Calu3 (cell line): ENCODE measurements at regions not wholly inside any gene's neighbourhood (a gene's known extent, or its start where the extent isn't known, plus 50 kb on each side); places are given as distances from the start of the nearest gene placed in this dataset.

Experiments used
- BruUV-seq: library from RNA; stranded (reverse); fragments of 400-500 nt; replicated peaks from 2 replicates; lab custom pipeline; 2021; lab: Mats Ljungman, UMichigan
- CTCF ChIA-PET: fragments of 300-600 bp; sonication (Branson Sonifier 250); formaldehyde crosslinking; loops from one replicate; lab custom pipeline; 2022; ENCODE audit warnings: antibody characterized with exemption; lab: Charles Lee
- DNase-seq: peaks from one replicate; pipeline ENCODE4 v3.0.0; 2022
- H3K27ac Mint-ChIP-seq: one replicate; pipeline ENCODE4 v1.8.0; 2022; ENCODE audit warnings: mixed read lengths; ENCODE audit not compliant: unreplicated experiment
- H3K27me3 Mint-ChIP-seq: one replicate; pipeline ENCODE4 v1.8.0; 2022; ENCODE audit warnings: mixed read lengths; ENCODE audit not compliant: unreplicated experiment
- H3K36me3 Mint-ChIP-seq: one replicate; pipeline ENCODE4 v1.8.0; 2022; ENCODE audit warnings: mild to moderate bottlenecking, moderate library complexity, mixed read lengths; ENCODE audit not compliant: insufficient read depth, unreplicated experiment
- H3K4me1 Mint-ChIP-seq: one replicate; pipeline ENCODE4 v1.8.0; 2022; ENCODE audit warnings: mild to moderate bottlenecking, low read depth, mixed read lengths; ENCODE audit not compliant: unreplicated experiment
- H3K4me3 Mint-ChIP-seq: one replicate; pipeline ENCODE4 v1.8.0; 2022; ENCODE audit warnings: mild to moderate bottlenecking, low read depth, moderate library complexity, mixed read lengths; ENCODE audit not compliant: unreplicated experiment
- H3K9me3 Mint-ChIP-seq: one replicate; pipeline ENCODE4 v1.8.0; 2022; ENCODE audit warnings: low read depth, mixed read lengths; ENCODE audit not compliant: unreplicated experiment
- CTCF ChIP-seq: fragments of 200-600 bp; IDR thresholded peaks from one replicate; pipeline ENCODE4 v1.8.0; 2022; ENCODE audit warnings: antibody characterized with exemption; ENCODE audit not compliant: unreplicated experiment
- intact Hi-C: fragments of 100-400 bp; cut with micrococcal nuclease; formaldehyde crosslinking; loops from one replicate; pipeline ENCODE4 v1.10.0; 2022; ENCODE audit not compliant: unreplicated experiment

- intact Hi-C loops: loop anchor here (10.0 kb wide), 2 partner anchors 112 to 302 kb away; no protein-coding TSS in a partner anchor
- Mint-ChIP-seq H3K4me3 (no peak overlapping the region), H3K27me3 (no peaks in the 10 kb centered on the region), H3K4me1 (peaks cover 43% of the 10 kb centered on the region), H3K36me3 (peaks cover 20% of the 10 kb centered on the region), H3K9me3 (peaks cover 4% of the 10 kb centered on the region), H3K27ac (no peak overlapping the region)
- no TSS peak for BruUV-seq
- CTCF ChIA-PET: interaction anchor here (0.9 kb wide), 1 partner anchor 9 kb away, joined by 3 read pairs; no protein-coding TSS in a partner anchor
- DNase-seq: no peak
- no peak for TF ChIP-seq CTCF
Measured at GRCh38 chr1:229137271-229137670, 133.6 kb upstream of the RAB4A start.

GRCh38 chr1:229138058-229138457 lies 132.9 kb upstream of the RAB4A start:
- DNase-seq: no peak
- Mint-ChIP-seq H3K4me3 (no peak overlapping the region), H3K4me1 (peaks cover 42% of the 10 kb centered on the region), H3K27ac (no peak overlapping the region), H3K27me3 (no peaks in the 10 kb centered on the region), H3K9me3 (peaks cover 4% of the 10 kb centered on the region), H3K36me3 (peaks cover 14% of the 10 kb centered on the region)
- CTCF ChIA-PET: no interaction called here
- BruUV-seq: no TSS peak
- TF ChIP-seq CTCF: no peak
- intact Hi-C loops: loop anchor here (10.0 kb wide), 2 partner anchors 113 to 303 kb away; no protein-coding TSS in a partner anchor

GRCh38 chr1:229139331-229140118 lies 131.4 kb upstream of the RAB4A start:
- CTCF ChIA-PET: no interaction called here
- no peak for TF ChIP-seq CTCF
- Mint-ChIP-seq H3K27me3 (no peaks in the 10 kb centered on the region), H3K27ac (no peak overlapping the region), H3K9me3 (no peaks in the 10 kb centered on the region), H3K4me1 (peaks cover 28% of the 10 kb centered on the region), H3K36me3 (no peaks in the 10 kb centered on the region), H3K4me3 (no peak overlapping the region)
- BruUV-seq: no TSS peak
- no peak for DNase-seq
- intact Hi-C loops: loop anchor here (10.0 kb wide), 2 partner anchors 115 to 305 kb away; no protein-coding TSS in a partner anchor

- DNase-seq: no peak
- BruUV-seq: no TSS peak
- no peaks in the 10 kb centered on the region for H3K36me3 Mint-ChIP-seq
- H3K4me1 Mint-ChIP-seq: peaks cover 28% of the 10 kb centered on the region
- intact Hi-C loops: no loop called here
- TF ChIP-seq CTCF: no peak
- no peak overlapping the region for H3K27ac Mint-ChIP-seq
- CTCF ChIA-PET: no interaction called here
- no peaks in the 10 kb centered on the region for H3K9me3 Mint-ChIP-seq
- H3K27me3 Mint-ChIP-seq: no peaks in the 10 kb centered on the region
- no peak overlapping the region for H3K4me3 Mint-ChIP-seq
Measured at GRCh38 chr1:229140119-229140396, 130.9 kb upstream of the RAB4A start.
